NB4 (cell line): ENCODE measurements at regions not wholly inside any gene's neighbourhood (a gene's known extent, or its start where the extent isn't known, plus 50 kb on each side); places are given as distances from the start of the nearest gene placed in this dataset.

ENCODE experiments used
- MYC ChIP-seq: IDR thresholded peaks from 2 replicates; pipeline ENCODE4 v1.6.1; 2011; ENCODE audit warnings: low read depth, low read length
- POLR2A ChIP-seq: IDR thresholded peaks from 2 replicates; pipeline ENCODE4 v1.6.1; 2011; ENCODE audit warnings: mild to moderate bottlenecking; ENCODE audit not compliant: insufficient read length; ENCODE audit errors: extremely low read depth
- TF ChIP-seq, protein P1 (sequence below): IDR thresholded peaks from one replicate; pipeline ENCODE4 v1.5.1; 2012; ENCODE audit warnings: low read depth, low read length
- TF ChIP-seq, protein P2 (sequence below): IDR thresholded peaks from 2 replicates; pipeline ENCODE4 v1.6.1; 2011; ENCODE audit warnings: low read depth, low read length

DNA sequence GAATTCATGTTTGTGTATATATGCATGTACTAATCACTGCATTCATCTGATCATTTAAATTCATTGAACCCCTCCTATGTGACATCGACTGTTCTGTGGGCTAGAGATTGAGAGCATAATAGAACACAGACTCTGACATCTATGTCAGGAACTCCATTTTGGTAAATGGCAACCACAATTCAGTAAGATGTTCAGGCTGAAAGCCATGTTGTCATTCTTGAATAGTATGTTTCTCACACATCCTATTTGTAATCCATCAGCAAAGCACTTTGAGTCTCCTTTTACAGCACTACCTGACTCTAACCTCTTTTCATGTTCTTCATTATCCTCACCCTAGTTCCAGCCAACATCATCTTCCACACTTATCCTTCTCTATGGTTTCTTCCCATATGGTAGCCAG is 413.8 kb upstream of the MEX3C start:
- TF ChIP-seq, protein P1, sequence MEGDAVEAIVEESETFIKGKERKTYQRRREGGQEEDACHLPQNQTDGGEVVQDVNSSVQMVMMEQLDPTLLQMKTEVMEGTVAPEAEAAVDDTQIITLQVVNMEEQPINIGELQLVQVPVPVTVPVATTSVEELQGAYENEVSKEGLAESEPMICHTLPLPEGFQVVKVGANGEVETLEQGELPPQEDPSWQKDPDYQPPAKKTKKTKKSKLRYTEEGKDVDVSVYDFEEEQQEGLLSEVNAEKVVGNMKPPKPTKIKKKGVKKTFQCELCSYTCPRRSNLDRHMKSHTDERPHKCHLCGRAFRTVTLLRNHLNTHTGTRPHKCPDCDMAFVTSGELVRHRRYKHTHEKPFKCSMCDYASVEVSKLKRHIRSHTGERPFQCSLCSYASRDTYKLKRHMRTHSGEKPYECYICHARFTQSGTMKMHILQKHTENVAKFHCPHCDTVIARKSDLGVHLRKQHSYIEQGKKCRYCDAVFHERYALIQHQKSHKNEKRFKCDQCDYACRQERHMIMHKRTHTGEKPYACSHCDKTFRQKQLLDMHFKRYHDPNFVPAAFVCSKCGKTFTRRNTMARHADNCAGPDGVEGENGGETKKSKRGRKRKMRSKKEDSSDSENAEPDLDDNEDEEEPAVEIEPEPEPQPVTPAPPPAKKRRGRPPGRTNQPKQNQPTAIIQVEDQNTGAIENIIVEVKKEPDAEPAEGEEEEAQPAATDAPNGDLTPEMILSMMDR, result no peak
- TF ChIP-seq POLR2A, result no peak
- TF ChIP-seq, protein P2, sequence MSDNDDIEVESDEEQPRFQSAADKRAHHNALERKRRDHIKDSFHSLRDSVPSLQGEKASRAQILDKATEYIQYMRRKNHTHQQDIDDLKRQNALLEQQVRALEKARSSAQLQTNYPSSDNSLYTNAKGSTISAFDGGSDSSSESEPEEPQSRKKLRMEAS, result no peak
- TF ChIP-seq MYC, result no peak
